HUES64 (cell line): ENCODE measurements at regions not wholly inside any gene's neighbourhood (a gene's known extent, or its start where the extent isn't known, plus 50 kb on each side); places are given as distances from the start of the nearest gene placed in this dataset.
"Not testable (repeated sequence)": the region's sequence is repeated elsewhere in the genome, so short reads cannot be mapped to it uniquely, and the experiment has no call there.

Experiments used
- H3K27ac ChIP-seq: 2 replicates; pipeline ENCODE4 v1.7.0; 2013; ENCODE audit warnings: low read depth, low read length, inconsistent platforms
- H3K27me3 ChIP-seq: 2 replicates; pipeline ENCODE4 v1.6.1; 2013; ENCODE audit warnings: mild to moderate bottlenecking, low read length; ENCODE audit not compliant: insufficient read depth
- H3K36me3 ChIP-seq: 2 replicates; pipeline ENCODE4 v1.6.1; 2013; ENCODE audit warnings: mild to moderate bottlenecking, low read length; ENCODE audit not compliant: insufficient read depth
- H3K4me1 ChIP-seq: 2 replicates; pipeline ENCODE4 v1.6.1; 2013; ENCODE audit warnings: mild to moderate bottlenecking, low read length, moderate library complexity; ENCODE audit not compliant: insufficient read depth
- H3K4me3 ChIP-seq: 2 replicates; pipeline ENCODE4 v1.5.1; 2013; ENCODE audit warnings: mild to moderate bottlenecking, low read length, moderate library complexity
- H3K9ac ChIP-seq: 2 replicates; pipeline ENCODE4 v1.6.1; 2013; ENCODE audit warnings: mild to moderate bottlenecking, low read depth, low read length
- H3K9me3 ChIP-seq: 2 replicates; pipeline ENCODE4 v1.6.1; 2013; ENCODE audit warnings: low read depth, low read length; ENCODE audit not compliant: insufficient read depth
- WGBS: fragments of 150-250, 120-280 bp; methylation state at CpG from one replicate; pipeline ENCODE4 v1.1.7; 2013; ENCODE audit warnings: missing lambda C conversion rate; 5-methylcytosine and 5-hydroxymethylcytosine counted together

GRCh38 chr10:85459906-85460305 is 906.7 kb downstream of the GRID1 start:
- no peaks in the 10 kb centered on the region for H3K4me1 ChIP-seq

GRCh38 chr10:85464336-85464735 is 902.3 kb downstream of the GRID1 start:
- no peaks in the 10 kb centered on the region for H3K9me3 ChIP-seq
- H3K9ac ChIP-seq: no peak overlapping the region
- no peaks in the 10 kb centered on the region for H3K4me1 ChIP-seq
- H3K27me3 ChIP-seq: no peaks in the 10 kb centered on the region
- WGBS: 97% methylated on average over 2 of the region's 2 CpGs
- H3K4me3 ChIP-seq: no peak overlapping the region
- H3K36me3 ChIP-seq: no peaks in the 10 kb centered on the region
- H3K27ac ChIP-seq: no peak overlapping the region

More at GRCh38 chr10:85459906-85460305, 906.7 kb downstream of the GRID1 start:
- no peak overlapping the region for H3K9ac ChIP-seq
- H3K27ac ChIP-seq: no peak overlapping the region
- WGBS: 95% methylated on average over 10 of the region's 10 CpGs
- H3K4me3 ChIP-seq: no peak overlapping the region
- no peaks in the 10 kb centered on the region for H3K9me3 ChIP-seq
- no peaks in the 10 kb centered on the region for H3K27me3 ChIP-seq
- H3K36me3 ChIP-seq: no peaks in the 10 kb centered on the region

DNA sequence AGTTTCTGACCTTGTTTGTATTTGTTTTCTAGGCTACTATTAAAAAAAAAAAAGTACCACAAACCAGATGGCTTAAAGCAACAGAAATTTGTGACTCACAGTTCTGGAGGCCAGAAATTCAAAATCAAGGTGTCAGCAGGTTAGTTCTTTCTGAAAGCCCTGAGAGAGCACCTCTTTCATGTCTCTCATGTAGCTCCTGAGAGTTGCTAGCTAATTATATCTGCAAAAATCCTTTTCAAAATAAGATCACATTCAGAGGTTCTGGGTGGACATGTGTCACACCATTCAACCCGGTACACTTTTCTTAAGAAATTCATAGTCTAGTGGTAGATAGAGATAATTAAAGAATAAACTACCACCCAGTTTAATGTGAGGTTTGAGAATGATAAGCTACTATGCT is 888.6 kb downstream of the GRID1 start:
- no CpG with 5 or more reads among the region's 1 CpG for WGBS
- Histone ChIP-seq H3K27ac (no peak overlapping the region), H3K27me3 (no peaks in the 10 kb centered on the region), H3K9ac (no peak overlapping the region), H3K36me3 (no peaks in the 10 kb centered on the region), H3K9me3 (no peaks in the 10 kb centered on the region), H3K4me3 (no peak overlapping the region), H3K4me1 (no peaks in the 10 kb centered on the region)

DNA sequence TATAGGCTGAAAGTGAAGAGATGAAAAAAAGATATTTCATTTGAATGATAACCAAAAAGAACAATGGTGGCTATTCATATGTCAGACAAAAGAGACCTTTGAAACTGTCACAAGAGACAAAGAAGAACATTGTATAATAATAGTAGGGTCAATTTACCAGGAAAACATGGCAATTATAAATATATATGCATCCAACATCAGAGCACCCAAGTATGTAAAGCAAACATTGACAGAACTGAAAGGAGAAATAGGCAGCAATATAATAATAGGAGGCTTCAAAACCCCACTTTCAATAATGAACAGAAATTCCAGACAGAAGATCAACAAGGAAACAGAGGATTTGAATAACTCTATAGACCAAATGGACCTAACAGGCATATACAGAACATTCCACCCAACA is 876.2 kb downstream of the GRID1 start:
- no peak overlapping the region for H3K27ac ChIP-seq
- H3K9ac ChIP-seq: no peak overlapping the region
- peaks cover 29% of the 10 kb centered on the region for H3K27me3 ChIP-seq
- no peak overlapping the region for H3K4me3 ChIP-seq
- H3K36me3 ChIP-seq: no peaks in the 10 kb centered on the region
- peaks cover 17% of the 10 kb centered on the region for H3K4me1 ChIP-seq
- H3K9me3 ChIP-seq: no peaks in the 10 kb centered on the region

GRCh38 chr10:85491652-85492051 is 874.9 kb downstream of the GRID1 start:
- Histone ChIP-seq H3K4me1 (peaks cover 17% of the 10 kb centered on the region), H3K27ac (no peak overlapping the region), H3K36me3 (no peaks in the 10 kb centered on the region), H3K27me3 (peaks cover 29% of the 10 kb centered on the region), H3K9me3 (no peaks in the 10 kb centered on the region), H3K9ac (no peak overlapping the region), H3K4me3 (no peak overlapping the region)
- WGBS: 65% methylated on average over 3 of the region's 5 CpGs

DNA sequence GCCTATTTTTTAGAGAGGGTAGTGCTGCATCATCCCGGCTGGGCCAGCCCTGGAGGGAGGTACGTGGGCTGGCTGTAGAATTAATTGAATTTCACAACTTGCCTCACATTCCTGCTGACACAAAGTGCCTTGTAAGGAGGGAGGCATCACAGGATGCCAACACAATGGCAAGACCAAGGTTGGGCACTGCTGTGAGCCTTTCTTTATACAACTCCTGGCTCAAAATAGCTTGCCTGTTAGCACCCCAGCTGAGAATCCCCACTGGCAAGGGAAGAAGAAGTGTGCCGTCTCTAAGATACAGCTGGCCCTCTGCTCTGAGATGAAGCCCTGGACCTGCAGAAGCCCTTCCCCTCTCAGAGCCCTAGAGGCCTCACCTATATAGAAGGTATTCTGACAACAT is 873.9 kb downstream of the GRID1 start:
- 7% methylated on average over 3 of the region's 3 CpGs for WGBS
- no peaks in the 10 kb centered on the region for H3K36me3 ChIP-seq
- H3K27ac ChIP-seq: no peak overlapping the region
- H3K4me1 ChIP-seq: peaks cover 17% of the 10 kb centered on the region
- no peak overlapping the region for H3K4me3 ChIP-seq
- H3K27me3 ChIP-seq: peaks cover 29% of the 10 kb centered on the region
- H3K9me3 ChIP-seq: no peaks in the 10 kb centered on the region
- H3K9ac ChIP-seq: no peak overlapping the region

- H3K36me3 ChIP-seq: no peaks in the 10 kb centered on the region
- no peak overlapping the region for H3K27ac ChIP-seq
- no peaks in the 10 kb centered on the region for H3K9me3 ChIP-seq
- H3K9ac ChIP-seq: no peak overlapping the region
- H3K4me3 ChIP-seq: no peak overlapping the region
- H3K27me3 ChIP-seq: peaks cover 29% of the 10 kb centered on the region
- 79% methylated on average over 3 of the region's 3 CpGs for WGBS
- H3K4me1 ChIP-seq: peaks cover 17% of the 10 kb centered on the region
Measured at GRCh38 chr10:85493703-85494102, 872.9 kb downstream of the GRID1 start.

DNA sequence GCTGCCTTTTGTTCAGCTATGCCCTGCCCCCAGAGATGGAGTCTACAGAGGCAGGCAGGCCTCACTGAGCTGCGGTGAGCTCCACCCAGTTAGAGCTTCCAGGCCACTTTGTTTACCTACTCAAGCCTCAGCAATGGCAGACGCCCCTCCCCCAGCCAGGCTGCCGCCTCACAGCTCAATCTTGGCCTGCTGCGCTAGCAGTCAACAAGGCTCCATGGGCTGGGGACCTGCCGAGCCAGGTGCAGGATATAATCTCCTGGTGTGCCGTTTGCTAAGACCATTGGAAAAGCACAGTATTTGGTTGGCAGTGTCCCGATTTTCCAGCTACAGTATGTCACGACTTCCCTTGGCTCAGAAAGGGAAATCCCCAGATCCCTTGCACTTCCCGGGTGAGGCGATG is 862.0 kb downstream of the GRID1 start:
- H3K27me3 ChIP-seq, H3K4me1 ChIP-seq, H3K36me3 ChIP-seq, H3K9ac ChIP-seq, H3K4me3 ChIP-seq, H3K27ac ChIP-seq: not testable (repeated sequence)
- H3K9me3 ChIP-seq: peaks cover 22% of the 10 kb centered on the region
- WGBS: 96% methylated on average over 10 of the region's 10 CpGs

DNA sequence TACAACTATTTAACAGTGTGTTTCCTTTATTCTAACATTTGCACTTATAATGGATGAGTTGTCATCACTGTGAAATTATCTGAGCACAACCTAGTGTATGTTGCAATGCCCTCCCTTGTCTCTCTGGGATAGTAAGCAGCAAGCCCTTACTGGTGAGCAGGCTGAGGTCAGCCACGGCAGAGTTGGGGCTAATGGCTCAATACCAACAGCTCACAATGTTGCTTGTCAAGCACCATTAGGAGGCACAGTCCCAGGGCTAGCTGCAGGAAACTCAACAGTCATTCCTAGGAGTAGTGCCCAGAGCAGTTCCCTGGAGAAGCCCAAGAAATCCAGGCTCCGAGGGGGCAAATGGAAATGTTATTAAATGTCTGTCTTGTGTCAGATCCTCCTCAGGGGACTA is 858.4 kb downstream of the GRID1 start:
- no peak overlapping the region for H3K27ac ChIP-seq
- WGBS: 91% methylated on average over 2 of the region's 2 CpGs
- no peaks in the 10 kb centered on the region for H3K36me3 ChIP-seq
- no peaks in the 10 kb centered on the region for H3K27me3 ChIP-seq
- no peak overlapping the region for H3K4me3 ChIP-seq
- H3K9ac ChIP-seq: no peak overlapping the region
- H3K9me3 ChIP-seq: peaks cover 22% of the 10 kb centered on the region
- H3K4me1 ChIP-seq: peaks cover 3% of the 10 kb centered on the region

DNA sequence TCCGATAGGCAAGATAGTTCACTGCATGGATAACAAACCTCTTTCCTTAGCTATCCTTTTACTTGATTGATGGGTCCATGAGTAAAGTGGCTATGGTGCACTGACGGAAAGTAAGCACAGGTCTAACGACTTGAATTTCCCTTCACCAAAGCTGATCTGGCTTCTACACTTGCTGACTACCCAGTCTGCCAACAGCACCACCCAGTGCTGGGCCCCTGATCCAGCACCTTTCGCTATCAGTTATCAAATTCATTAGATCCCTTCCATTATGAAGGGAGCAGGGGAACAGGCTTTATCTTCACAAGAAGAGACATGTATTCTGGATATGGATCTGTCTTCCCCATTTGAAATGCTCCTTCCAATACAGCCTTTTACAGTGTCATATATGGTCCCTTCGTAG is 855.9 kb downstream of the GRID1 start:
- Histone ChIP-seq H3K27me3 (no peaks in the 10 kb centered on the region), H3K27ac (no peak overlapping the region), H3K9me3 (peaks cover 5% of the 10 kb centered on the region), H3K9ac (no peak overlapping the region), H3K4me1 (peaks cover 15% of the 10 kb centered on the region), H3K4me3 (no peak overlapping the region), H3K36me3 (no peaks in the 10 kb centered on the region)
- WGBS: 90% methylated on average over 5 of the region's 5 CpGs

GRCh38 chr10:85513436-85513835 is 853.2 kb downstream of the GRID1 start:
- no peak overlapping the region for H3K27ac ChIP-seq
- H3K9ac ChIP-seq: no peak overlapping the region
- H3K36me3 ChIP-seq: no peaks in the 10 kb centered on the region
- H3K4me3 ChIP-seq: no peak overlapping the region
- peaks cover 15% of the 10 kb centered on the region for H3K4me1 ChIP-seq
- H3K9me3 ChIP-seq: no peaks in the 10 kb centered on the region
- no peaks in the 10 kb centered on the region for H3K27me3 ChIP-seq
- WGBS: 33% methylated on average over 1 of the region's 1 CpG

DNA sequence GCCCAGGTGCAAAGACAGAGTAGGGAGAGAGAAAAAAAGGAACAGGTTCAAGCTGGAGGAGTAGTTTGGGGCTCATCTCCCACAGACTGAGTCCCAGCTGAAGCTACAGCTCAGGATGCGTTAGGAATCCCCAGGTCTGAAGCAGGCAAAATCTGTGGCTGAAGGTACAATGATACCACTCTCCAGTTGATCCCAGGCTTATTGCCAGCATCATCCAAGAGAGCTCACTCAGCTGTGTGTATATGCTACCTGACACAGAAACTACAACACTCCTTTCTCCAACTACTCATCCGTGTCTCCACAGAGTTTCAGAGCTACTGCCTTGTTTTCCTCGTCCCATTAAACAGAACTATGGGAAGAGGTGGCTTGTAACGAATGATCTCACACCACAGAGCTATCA is 851.3 kb downstream of the GRID1 start:
- WGBS: 93% methylated on average over 4 of the region's 4 CpGs
- no peak overlapping the region for H3K9ac ChIP-seq

More for the DNA sequence above, 851.3 kb downstream of the GRID1 start:
- H3K4me1 ChIP-seq: peaks cover 15% of the 10 kb centered on the region
- H3K9me3 ChIP-seq: no peaks in the 10 kb centered on the region
- no peaks in the 10 kb centered on the region for H3K36me3 ChIP-seq
- no peak overlapping the region for H3K4me3 ChIP-seq
- H3K27me3 ChIP-seq: no peaks in the 10 kb centered on the region
- no peak overlapping the region for H3K27ac ChIP-seq
